GM23338 (cell line): ENCODE measurements at regions not wholly inside any gene's neighbourhood (a gene's known extent, or its start where the extent isn't known, plus 50 kb on each side); places are given as distances from the start of the nearest gene placed in this dataset.

Experiments
- ATAC-seq: fragments of 200-7000 bp; cut with Tn5 transposase; 3 replicates; pipeline ENCODE4 v1.9.1; 2020
- DNase-seq: peaks from one replicate; pipeline ENCODE4 v3.0.0-alpha.2; 2015; ENCODE audit warnings: low spot score
- H2AFZ ChIP-seq: fragments of 200-600 bp; sonication (generic); 2 replicates; pipeline ENCODE4 v1.8.0; 2016; ENCODE audit warnings: antibody characterized with exemption, mild to moderate bottlenecking, moderate library complexity
- H3F3A ChIP-seq: fragments of 200-600 bp; sonication (generic); replicated peaks from 2 replicates; pipeline ENCODE4 v1.8.0; 2017; ENCODE audit warnings: antibody characterized with exemption, mixed run types, low read depth
- H3K27ac ChIP-seq: fragments of 200-600 bp; sonication (generic); 2 replicates; pipeline ENCODE4 v1.6.1; 2016; ENCODE audit warnings: low read depth
- H3K27me3 ChIP-seq: fragments of 200-600 bp; sonication (generic); 2 replicates; pipeline ENCODE4 v1.8.0; 2016; ENCODE audit warnings: mild to moderate bottlenecking, mixed run types, moderate library complexity; ENCODE audit not compliant: insufficient read depth
- H3K36me3 ChIP-seq: fragments of 200-600 bp; sonication (generic); 2 replicates; pipeline ENCODE4 v1.8.0; 2016; ENCODE audit warnings: mild to moderate bottlenecking; ENCODE audit not compliant: insufficient read depth
- H3K4me1 ChIP-seq: fragments of 200-600 bp; sonication (generic); 2 replicates; pipeline ENCODE4 v1.8.0; 2016; ENCODE audit warnings: mild to moderate bottlenecking, moderate library complexity; ENCODE audit not compliant: insufficient read depth
- H3K4me2 ChIP-seq: fragments of 200-600 bp; sonication (generic); 2 replicates; pipeline ENCODE4 v1.7.1; 2017; ENCODE audit warnings: mixed run types
- H3K4me3 ChIP-seq: fragments of 200-600 bp; sonication (generic); 2 replicates; pipeline ENCODE4 v1.6.1; 2016; ENCODE audit warnings: mixed run types
- H3K79me2 ChIP-seq: fragments of 200-600 bp; sonication (generic); replicated peaks from 2 replicates; pipeline ENCODE4 v1.8.0; 2017; ENCODE audit warnings: mild to moderate bottlenecking; ENCODE audit not compliant: insufficient read depth
- H3K9me2 ChIP-seq: fragments of 200-600 bp; sonication (generic); 2 replicates; pipeline ENCODE4 v1.8.0; 2017; ENCODE audit not compliant: insufficient read depth
- H4K20me1 ChIP-seq: fragments of 200-600 bp; sonication (generic); replicated peaks from 2 replicates; pipeline ENCODE4 v1.8.0; 2017; ENCODE audit warnings: mild to moderate bottlenecking; ENCODE audit not compliant: insufficient read depth
- H3K27ac Mint-ChIP-seq: 2 replicates; pipeline ENCODE4 v1.8.0; 2020; ENCODE audit warnings: inconsistent platforms, mild to moderate bottlenecking, moderate library complexity, mixed read lengths
- H3K27me3 Mint-ChIP-seq: 3 replicates; pipeline ENCODE4 v1.8.0; 2022; ENCODE audit warnings: low read depth, mild to moderate bottlenecking, moderate library complexity, mixed read lengths, inconsistent platforms; ENCODE audit not compliant: insufficient read depth, poor library complexity
- H3K36me3 Mint-ChIP-seq: 3 replicates; pipeline ENCODE4 v1.8.0; 2021; ENCODE audit warnings: low read depth, mild to moderate bottlenecking, inconsistent platforms, moderate library complexity, mixed read lengths
- H3K4me1 Mint-ChIP-seq: 3 replicates; pipeline ENCODE4 v1.8.0; 2020; ENCODE audit warnings: mild to moderate bottlenecking, inconsistent platforms, mixed read lengths
- H3K4me3 Mint-ChIP-seq: 3 replicates; pipeline ENCODE4 v1.8.0; 2021; ENCODE audit warnings: moderate library complexity, mild to moderate bottlenecking, inconsistent platforms, mixed read lengths
- H3K9me3 Mint-ChIP-seq: 3 replicates; pipeline ENCODE4 v1.8.0; 2020; ENCODE audit warnings: moderate library complexity, mild to moderate bottlenecking, inconsistent platforms, mixed read lengths
- CTCF ChIP-seq, 2 experiments: fragments of 200-600 bp in 1 of 2; sonication (generic) in 1 of 2; conservative IDR thresholded peaks; 2 replicates each; pipeline versions ENCODE4 v1.5.1 to v1.6.1; 2016 to 2017; ENCODE audit warnings: antibody characterized with exemption in 2 of 2, low read depth in 2 of 2, mild to moderate bottlenecking in 2 of 2, moderate library complexity in 1 of 2
- ETS1 ChIP-seq: IDR thresholded peaks from 2 replicates; pipeline ENCODE4 v1.6.1; 2016; ENCODE audit warnings: antibody characterized with exemption
- EZH2 ChIP-seq: fragments of 200-600 bp; sonication (generic); IDR thresholded peaks from one replicate; pipeline ENCODE4 v1.8.0; 2017; ENCODE audit warnings: antibody characterized with exemption, mild to moderate bottlenecking, low read depth; ENCODE audit not compliant: unreplicated experiment
- NANOG ChIP-seq: IDR thresholded peaks from 2 replicates; pipeline ENCODE4 v1.6.1; 2016; ENCODE audit warnings: antibody characterized with exemption, borderline replicate concordance
- POLR2AphosphoS5 ChIP-seq: IDR thresholded peaks from 2 replicates; pipeline ENCODE4 v1.6.1; 2016; ENCODE audit warnings: antibody characterized with exemption, low read depth
- STAT1 ChIP-seq: IDR thresholded peaks from one replicate; pipeline ENCODE4 v1.6.1; 2016; ENCODE audit warnings: antibody characterized with exemption; ENCODE audit not compliant: unreplicated experiment
- ZNF331 ChIP-seq: fragments of 250-450 bp; sonication (Bioruptor Pico); IDR thresholded peaks from 2 replicates; pipeline ENCODE4 v1.5.0; 2020; ENCODE audit warnings: low read depth, mild to moderate bottlenecking, moderate library complexity
- ZNF462 ChIP-seq: fragments of 250-450 bp; sonication (Bioruptor Pico); IDR thresholded peaks from 2 replicates; pipeline ENCODE4 v1.5.0; 2020; ENCODE audit warnings: mild to moderate bottlenecking, moderate library complexity

- Histone ChIP-seq H3K4me3 (no peak overlapping the region), H3K27ac (no peak overlapping the region), H2AFZ (no peak overlapping the region), H3K4me1 (peaks cover 25% of the 10 kb centered on the region), H3F3A (no peaks in the 10 kb centered on the region), H3K9me2 (0 out of 2 replicates have a peak, but pooled peaks cover 2% of the 10 kb centered on the region), H3K27me3 (0 out of 2 replicates have a peak, but pooled peaks cover 1% of the 10 kb centered on the region), H3K4me2 (no peak overlapping the region), H3K79me2 (no peaks in the 10 kb centered on the region), H3K36me3 (no peaks in the 10 kb centered on the region), H4K20me1 (no peaks in the 10 kb centered on the region)
- Mint-ChIP-seq H3K27me3 (no peaks in the 10 kb centered on the region), H3K27ac (no peak overlapping the region), H3K4me3 (no peak overlapping the region), H3K4me1 (peaks cover 35% of the 10 kb centered on the region), H3K9me3 (no peaks in the 10 kb centered on the region), H3K36me3 (no peaks in the 10 kb centered on the region)
- no peak for ATAC-seq
- DNase-seq = no peak
- TF ChIP-seq NANOG (no peak), ZNF331 (CRISPR knock-in tag) (no peak), EZH2 (no peak), ZNF462 (CRISPR knock-in tag) (no peak), STAT1 (no peak), POLR2AphosphoS5 (no peak)
Measured at GRCh38 chr13:106911627-106912026, 343.7 kb upstream of the ARGLU1 start.

GRCh38 chr13:106911020-106911419, 343.1 kb upstream of the ARGLU1 start:
- H3K27ac Mint-ChIP-seq = no peak overlapping the region
- no peak overlapping the region for H3K4me3 Mint-ChIP-seq
- Histone ChIP-seq H3K79me2 (no peaks in the 10 kb centered on the region), H3K27ac (no peak overlapping the region), H2AFZ (no peak overlapping the region), H3K27me3 (no peaks in the 10 kb centered on the region), H3K4me2 (no peak overlapping the region), H3K4me1 (peaks cover 19% of the 10 kb centered on the region), H3K36me3 (no peaks in the 10 kb centered on the region), H4K20me1 (no peaks in the 10 kb centered on the region), H3K4me3 (no peak overlapping the region), H3F3A (no peaks in the 10 kb centered on the region), H3K9me2 (0 out of 2 replicates have a peak, but pooled peaks cover 2% of the 10 kb centered on the region)
- H3K4me1 Mint-ChIP-seq = peaks cover 34% of the 10 kb centered on the region
- no peaks in the 10 kb centered on the region for H3K36me3 Mint-ChIP-seq
- H3K9me3 Mint-ChIP-seq = no peaks in the 10 kb centered on the region
- ATAC-seq = no peak
- no peaks in the 10 kb centered on the region for H3K27me3 Mint-ChIP-seq
- no peak for DNase-seq
- no peak for TF ChIP-seq ETS1
- no peak for TF ChIP-seq CTCF (conservative IDR thresholded peaks at IDR 0.05; ENCODE audit: low read depth in 2 of 2)
